ENCODE measurements at regions not wholly inside any gene's neighbourhood (a gene's known extent, or its start where the extent isn't known, plus 50 kb on each side); places are given as distances from the start of the nearest gene placed in this dataset.

DNA sequence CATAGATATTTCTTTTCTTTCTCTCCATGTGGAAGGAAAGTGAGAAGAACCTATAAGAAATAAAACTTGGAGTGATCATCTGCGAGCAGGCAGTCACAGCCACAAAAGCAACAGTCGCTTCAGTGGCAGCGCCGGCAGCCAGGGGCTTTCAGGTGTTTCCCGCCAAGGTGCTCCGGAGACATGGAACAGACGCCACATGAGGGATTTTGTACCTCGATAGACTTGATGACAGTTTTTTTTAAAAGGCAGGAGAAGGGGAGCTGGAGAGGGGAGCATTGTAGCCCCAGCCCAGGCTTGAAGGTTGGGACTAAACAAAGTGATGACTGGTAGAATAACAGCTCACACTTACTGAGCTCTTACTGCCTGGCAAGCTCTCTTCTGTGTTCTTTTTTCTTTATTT lies 471.4 kb upstream of the B3GAT1 start:
- no peaks in the 10 kb centered on the region for H3K9me3 Mint-ChIP-seq
- H3K36me3 Mint-ChIP-seq, result no peaks in the 10 kb centered on the region
- DNase-seq, result no peak
- CTCF ChIA-PET, result interaction anchor here (3.6 kb wide), 1 partner anchor 15 kb away, joined by 12 read pairs; no protein-coding TSS in a partner anchor
- peaks cover 33% of the 10 kb centered on the region for H3K27me3 Mint-ChIP-seq
- H3K4me1 Mint-ChIP-seq (ENCODE audit: low read depth), result no peaks in the 10 kb centered on the region
- H3K4me3 Mint-ChIP-seq, result no peak overlapping the region
- no peak overlapping the region for H3K27ac Mint-ChIP-seq
- intact Hi-C loops (cut with micrococcal nuclease), result no loop called here
- POLR2A ChIA-PET, result no interaction called here

DNA sequence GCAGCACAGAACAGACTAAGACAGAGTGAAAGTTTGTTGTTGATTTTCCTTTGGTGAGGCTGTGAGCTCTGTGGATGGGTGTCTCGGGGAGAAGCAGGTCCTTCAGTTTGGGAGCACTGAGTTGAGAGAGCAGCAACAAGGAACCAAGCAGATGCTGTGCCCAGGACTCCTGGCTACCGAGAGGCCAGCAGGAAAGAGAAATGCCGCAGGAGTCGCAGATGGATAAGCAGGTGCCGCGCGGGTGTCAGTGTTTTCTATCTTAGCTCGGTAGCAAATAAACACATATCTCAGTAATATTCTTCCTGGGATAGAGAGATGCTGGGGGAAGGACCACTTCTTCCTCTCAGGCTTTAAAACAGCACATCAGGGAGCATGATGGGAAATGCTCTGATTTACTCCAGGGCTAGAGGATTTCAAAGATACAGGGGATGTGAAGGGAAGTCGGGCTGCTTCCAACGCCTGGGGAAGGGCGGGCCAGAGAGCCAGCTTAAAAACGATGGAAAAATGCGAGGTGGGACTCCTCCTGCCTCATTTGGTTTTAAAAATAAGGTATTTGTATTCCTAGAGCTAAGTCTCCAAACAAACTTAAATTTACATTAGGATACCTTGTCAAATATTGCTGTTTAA lies 470.7 kb upstream of the B3GAT1 start:
- no peak for DNase-seq
- intact Hi-C loops (cut with micrococcal nuclease), result no loop called here
- CTCF ChIA-PET, result interaction anchor here (3.6 kb wide), 1 partner anchor 14 kb away, joined by 12 read pairs; no protein-coding TSS in a partner anchor
- Mint-ChIP-seq H3K4me1 (ENCODE audit: low read depth) (no peaks in the 10 kb centered on the region), H3K27me3 (peaks cover 36% of the 10 kb centered on the region), H3K36me3 (no peaks in the 10 kb centered on the region), H3K4me3 (no peak overlapping the region), H3K9me3 (no peaks in the 10 kb centered on the region), H3K27ac (no peak overlapping the region)
- POLR2A ChIA-PET, result no interaction called here

DNA sequence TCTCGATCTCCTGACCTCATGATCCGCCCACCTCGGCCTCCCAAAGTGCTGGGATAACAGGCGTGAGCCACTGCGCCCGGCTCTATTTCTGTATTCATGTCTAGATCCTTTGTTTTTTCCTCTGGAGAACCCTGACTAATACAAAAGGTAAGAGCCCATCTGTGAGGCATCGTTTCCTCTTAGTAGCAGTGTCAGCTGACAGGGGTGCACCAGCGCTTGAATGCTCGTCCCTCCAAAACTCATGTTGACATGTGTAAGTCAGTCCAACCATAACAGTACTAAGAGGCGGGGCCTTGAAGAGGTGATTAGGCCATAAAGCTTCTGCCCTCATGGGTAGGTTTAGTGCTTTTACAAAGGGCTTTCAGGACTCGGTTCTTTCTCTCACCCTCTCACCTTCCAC lies 470.1 kb upstream of the B3GAT1 start:
- Mint-ChIP-seq H3K27ac (no peak overlapping the region), H3K27me3 (peaks cover 31% of the 10 kb centered on the region), H3K4me3 (no peak overlapping the region), H3K4me1 (ENCODE audit: low read depth) (no peaks in the 10 kb centered on the region), H3K36me3 (no peaks in the 10 kb centered on the region), H3K9me3 (no peaks in the 10 kb centered on the region)
- POLR2A ChIA-PET, result no interaction called here
- CTCF ChIA-PET, result interaction anchor here (3.6 kb wide), 1 partner anchor 14 kb away, joined by 12 read pairs; no protein-coding TSS in a partner anchor
- no peak for DNase-seq
- intact Hi-C loops (cut with micrococcal nuclease), result no loop called here

DNA sequence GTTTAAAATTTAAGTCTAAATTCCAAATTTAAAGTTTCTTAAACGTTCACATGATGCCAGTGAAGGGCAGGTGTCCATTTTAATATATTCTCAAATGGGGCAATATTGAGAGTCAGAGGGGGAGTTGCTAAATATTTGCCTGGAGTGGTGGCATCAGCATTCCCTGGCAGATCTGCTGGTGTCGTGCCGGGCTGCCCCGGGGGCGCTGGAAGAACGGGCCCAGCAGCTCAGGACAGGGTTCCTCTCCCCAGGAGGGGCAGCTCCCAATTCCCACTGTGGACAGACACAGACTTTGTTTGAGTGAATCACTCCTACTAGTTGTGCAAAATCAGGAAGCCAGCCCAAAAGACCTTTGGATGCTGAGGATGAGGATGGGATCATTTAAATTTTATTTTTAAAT lies 468.7 kb upstream of the B3GAT1 start:
- CTCF ChIA-PET, result interaction anchor here (3.6 kb wide), 1 partner anchor 12 kb away, joined by 12 read pairs; no protein-coding TSS in a partner anchor

DNA sequence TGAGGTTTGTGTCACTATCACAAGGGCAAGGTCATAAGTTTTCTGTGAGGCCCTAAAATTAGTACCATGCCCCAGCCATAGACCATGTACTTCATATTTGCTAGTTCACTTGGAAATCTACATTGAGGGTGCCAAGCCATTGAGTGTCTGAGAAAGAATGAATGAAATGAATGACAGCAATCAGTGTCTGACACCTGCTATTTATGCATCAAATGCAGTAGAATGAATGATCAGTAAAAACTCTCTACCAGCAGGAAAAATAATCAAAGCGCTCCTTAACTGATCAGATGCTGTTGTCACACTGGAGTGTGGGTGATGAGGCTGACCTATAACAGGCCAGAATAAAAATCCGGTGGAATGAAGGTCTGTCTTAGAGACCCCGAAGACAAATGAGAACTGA lies 467.9 kb upstream of the B3GAT1 start:
- POLR2A ChIA-PET, result no interaction called here
- H3K27me3 Mint-ChIP-seq, result peaks cover 27% of the 10 kb centered on the region
- no peak overlapping the region for H3K4me3 Mint-ChIP-seq

More for the DNA sequence above, 468.7 kb upstream of the B3GAT1 start:
- Mint-ChIP-seq H3K4me1 (ENCODE audit: low read depth) (no peaks in the 10 kb centered on the region), H3K27me3 (peaks cover 32% of the 10 kb centered on the region), H3K36me3 (no peaks in the 10 kb centered on the region), H3K9me3 (no peaks in the 10 kb centered on the region), H3K27ac (no peak overlapping the region), H3K4me3 (no peak overlapping the region)
- DNase-seq, result no peak
- intact Hi-C loops (cut with micrococcal nuclease), result no loop called here
- POLR2A ChIA-PET, result no interaction called here

DNA sequence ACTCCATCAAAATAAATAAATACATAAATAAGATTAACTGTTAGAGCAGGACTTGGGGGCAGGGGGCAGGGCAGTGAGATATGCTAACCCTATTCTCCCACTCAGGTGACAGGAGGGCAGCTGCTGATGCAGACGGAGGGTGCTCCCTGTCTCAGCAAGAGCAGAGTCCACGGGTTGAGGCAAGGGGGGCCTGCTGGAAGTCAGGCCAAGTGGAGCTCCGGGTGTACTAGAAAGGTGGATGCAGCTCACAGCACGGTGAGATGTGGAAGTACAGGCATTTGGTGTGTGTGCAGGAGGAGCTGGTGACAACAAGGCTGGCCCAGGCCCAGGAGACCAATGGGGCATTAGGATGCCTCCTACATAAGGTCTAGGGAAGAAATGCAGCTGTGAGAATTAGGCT lies 467.3 kb upstream of the B3GAT1 start:
- Mint-ChIP-seq H3K4me3 (no peak overlapping the region), H3K27ac (no peak overlapping the region), H3K36me3 (no peaks in the 10 kb centered on the region), H3K4me1 (ENCODE audit: low read depth) (no peaks in the 10 kb centered on the region), H3K9me3 (no peaks in the 10 kb centered on the region), H3K27me3 (peaks cover 27% of the 10 kb centered on the region)
- no peak for DNase-seq
- intact Hi-C loops (cut with micrococcal nuclease), result no loop called here
- ChIA-PET POLR2A (no interaction called here), CTCF (interaction anchor here (1.4 kb wide), 1 partner anchor 11 kb away, joined by 8 read pairs; no protein-coding TSS in a partner anchor)

More for the DNA sequence above, 467.9 kb upstream of the B3GAT1 start:
- CTCF ChIA-PET, result interaction anchor here (1.4 kb wide), 1 partner anchor 12 kb away, joined by 8 read pairs; no protein-coding TSS in a partner anchor
- Mint-ChIP-seq H3K27ac (no peak overlapping the region), H3K9me3 (no peaks in the 10 kb centered on the region), H3K4me1 (ENCODE audit: low read depth) (no peaks in the 10 kb centered on the region), H3K36me3 (no peaks in the 10 kb centered on the region)
- intact Hi-C loops (cut with micrococcal nuclease), result no loop called here
- DNase-seq, result no peak

DNA sequence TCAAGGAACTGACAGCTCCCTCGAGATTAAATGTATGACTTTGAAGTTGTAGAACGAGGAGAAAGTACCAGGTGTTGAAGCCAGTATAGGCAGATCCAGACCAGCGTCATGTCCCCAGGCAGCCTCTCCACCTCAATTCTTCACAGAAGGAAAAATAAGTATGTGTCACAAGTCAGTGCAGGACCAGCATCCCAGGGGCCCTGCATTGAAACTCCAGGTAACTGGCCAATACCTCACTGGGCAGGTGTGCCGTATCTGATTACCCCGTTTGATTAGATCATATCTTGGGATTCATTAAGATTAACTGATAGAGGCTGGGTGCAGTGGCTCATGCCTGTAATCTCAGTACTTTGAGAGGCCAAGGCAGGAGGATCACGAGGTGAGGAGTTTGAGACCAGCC lies 466.7 kb upstream of the B3GAT1 start:
- intact Hi-C loops (cut with micrococcal nuclease), result no loop called here

DNA sequence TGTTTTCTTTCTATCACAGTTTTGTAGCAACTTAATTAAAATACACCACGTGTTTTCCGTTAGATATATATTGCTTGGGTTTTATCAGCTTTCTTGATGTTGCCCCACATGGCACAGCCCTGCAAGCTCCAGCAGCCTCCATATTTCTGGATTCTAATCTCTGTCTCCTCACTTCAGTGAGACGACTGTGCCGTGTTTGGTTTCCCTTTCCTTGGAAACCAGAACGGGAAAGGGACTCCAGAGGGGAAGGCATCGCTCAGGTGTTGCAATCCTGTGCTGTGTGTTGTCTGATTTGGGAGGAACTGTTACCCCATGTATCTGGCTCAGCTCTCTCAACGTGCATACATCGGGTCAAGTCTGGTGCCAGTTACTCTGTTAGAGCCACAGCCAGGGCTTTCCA lies 464.2 kb upstream of the B3GAT1 start:
- no peak for DNase-seq
- CTCF ChIA-PET, result no interaction called here
- POLR2A ChIA-PET, result no interaction called here
- peaks cover 20% of the 10 kb centered on the region for H3K27me3 Mint-ChIP-seq
- H3K4me1 Mint-ChIP-seq (ENCODE audit: low read depth), result no peaks in the 10 kb centered on the region
- no peak overlapping the region for H3K27ac Mint-ChIP-seq
- intact Hi-C loops (cut with micrococcal nuclease), result no loop called here
- H3K4me3 Mint-ChIP-seq, result no peak overlapping the region
- H3K36me3 Mint-ChIP-seq, result no peaks in the 10 kb centered on the region
- no peaks in the 10 kb centered on the region for H3K9me3 Mint-ChIP-seq

More for the DNA sequence above, 466.7 kb upstream of the B3GAT1 start:
- Mint-ChIP-seq H3K27me3 (peaks cover 24% of the 10 kb centered on the region), H3K27ac (no peak overlapping the region), H3K4me1 (ENCODE audit: low read depth) (no peaks in the 10 kb centered on the region), H3K9me3 (no peaks in the 10 kb centered on the region), H3K36me3 (no peaks in the 10 kb centered on the region), H3K4me3 (no peak overlapping the region)
- ChIA-PET POLR2A (no interaction called here), CTCF (interaction anchor here (1.4 kb wide), 1 partner anchor 10 kb away, joined by 8 read pairs; no protein-coding TSS in a partner anchor)
- DNase-seq, result no peak

DNA sequence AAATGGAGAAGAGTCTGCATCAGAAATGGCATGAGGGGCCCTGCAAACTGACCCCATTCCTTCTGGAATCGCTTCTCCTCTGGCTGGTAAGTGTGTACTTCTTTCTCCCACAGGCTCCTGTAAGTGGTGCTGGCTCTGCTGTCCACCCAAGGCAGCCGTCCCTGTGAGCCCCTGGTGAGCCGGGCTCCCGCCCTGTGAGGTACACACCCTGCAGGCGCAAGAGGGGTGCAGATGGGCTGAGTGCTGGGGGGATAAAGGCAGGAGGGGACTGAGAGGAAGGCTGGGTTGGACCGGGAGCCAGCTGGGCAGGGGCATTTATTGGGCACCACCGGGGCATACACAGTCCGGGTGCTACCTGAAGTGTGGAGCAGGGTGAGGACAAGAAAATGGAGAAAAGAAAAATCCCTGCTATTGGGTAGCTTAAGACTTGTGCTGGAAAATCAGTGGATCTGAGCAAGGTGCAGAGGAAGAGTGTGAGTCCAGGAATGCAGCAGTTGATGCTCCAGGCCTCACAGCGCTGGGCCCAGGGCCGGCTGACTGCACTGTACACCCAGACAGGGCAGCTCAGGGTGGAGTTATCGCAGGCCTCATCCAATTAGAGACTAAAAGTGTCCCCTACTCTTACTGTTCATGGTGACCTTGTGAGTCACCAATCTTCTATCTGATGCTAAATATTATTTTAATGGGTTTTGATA lies 455.1 kb upstream of the B3GAT1 start:
- Mint-ChIP-seq H3K36me3 (no peaks in the 10 kb centered on the region), H3K27ac (no peak overlapping the region), H3K4me3 (no peak overlapping the region), H3K9me3 (no peaks in the 10 kb centered on the region), H3K27me3 (peaks cover 2% of the 10 kb centered on the region), H3K4me1 (ENCODE audit: low read depth) (peaks cover 2% of the 10 kb centered on the region)
- ChIA-PET CTCF (interaction anchor here (0.8 to 2.1 kb wide), 3 partner anchors 10 to 13 kb away, joined by 3 to 8 read pairs (median 3); no protein-coding TSS in a partner anchor), POLR2A (no interaction called here)
- DNase-seq, result no peak
- intact Hi-C loops (cut with micrococcal nuclease), result no loop called here

DNA sequence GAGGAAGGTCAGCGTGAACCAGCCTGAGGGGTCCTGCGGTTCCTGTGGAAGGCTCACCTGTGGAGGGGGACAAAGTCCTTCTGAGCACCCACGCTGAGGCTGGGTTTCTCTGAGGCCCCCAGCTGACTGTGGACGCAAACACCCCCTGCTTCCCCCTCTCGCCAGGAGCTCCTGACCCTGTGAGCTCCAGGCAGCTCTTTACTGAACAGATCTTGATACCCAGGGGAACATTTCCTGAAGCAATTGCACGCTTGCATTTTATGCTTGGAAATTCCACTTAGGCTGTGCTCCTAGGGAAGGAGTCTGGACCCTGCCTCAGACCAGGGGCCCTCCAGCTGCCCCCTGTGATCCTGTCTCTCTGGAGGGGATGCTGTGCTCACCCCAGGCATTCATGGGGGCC lies 454.2 kb upstream of the B3GAT1 start:
- H3K27me3 Mint-ChIP-seq, result peaks cover 4% of the 10 kb centered on the region
- ChIA-PET CTCF (interaction anchor here (0.8 kb wide), 2 partner anchors 12 to 13 kb away, joined by 3 read pairs; no protein-coding TSS in a partner anchor), POLR2A (no interaction called here)
- no peak overlapping the region for H3K27ac Mint-ChIP-seq
- intact Hi-C loops (cut with micrococcal nuclease), result no loop called here
- no peaks in the 10 kb centered on the region for H3K9me3 Mint-ChIP-seq
- DNase-seq, result no peak
- H3K36me3 Mint-ChIP-seq, result no peaks in the 10 kb centered on the region
- H3K4me1 Mint-ChIP-seq (ENCODE audit: low read depth), result peaks cover 2% of the 10 kb centered on the region
- H3K4me3 Mint-ChIP-seq, result no peak overlapping the region

DNA sequence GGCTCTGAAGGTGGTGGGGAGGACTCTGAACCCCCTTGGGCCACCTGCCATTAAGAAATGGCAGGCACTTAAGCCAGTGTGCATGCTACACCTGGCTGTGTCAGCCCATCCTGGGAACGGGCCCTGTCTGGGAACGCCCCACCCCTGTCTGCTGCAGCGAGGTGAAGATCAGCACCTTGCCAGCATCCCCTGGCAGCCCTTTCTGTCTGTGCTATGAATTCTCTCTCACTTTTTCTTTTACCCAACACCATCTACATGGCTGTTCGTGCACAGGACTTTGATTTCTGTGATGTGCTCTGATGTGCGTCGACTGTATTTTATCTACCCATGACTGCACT lies 452.9 kb upstream of the B3GAT1 start:
- CTCF ChIA-PET, result no interaction called here
- Mint-ChIP-seq H3K27me3 (peaks cover 9% of the 10 kb centered on the region), H3K9me3 (no peaks in the 10 kb centered on the region), H3K4me1 (ENCODE audit: low read depth) (peaks cover 2% of the 10 kb centered on the region), H3K27ac (no peak overlapping the region), H3K36me3 (no peaks in the 10 kb centered on the region), H3K4me3 (no peak overlapping the region)
- DNase-seq, result no peak
- POLR2A ChIA-PET, result no interaction called here
- intact Hi-C loops (cut with micrococcal nuclease), result no loop called here

DNA sequence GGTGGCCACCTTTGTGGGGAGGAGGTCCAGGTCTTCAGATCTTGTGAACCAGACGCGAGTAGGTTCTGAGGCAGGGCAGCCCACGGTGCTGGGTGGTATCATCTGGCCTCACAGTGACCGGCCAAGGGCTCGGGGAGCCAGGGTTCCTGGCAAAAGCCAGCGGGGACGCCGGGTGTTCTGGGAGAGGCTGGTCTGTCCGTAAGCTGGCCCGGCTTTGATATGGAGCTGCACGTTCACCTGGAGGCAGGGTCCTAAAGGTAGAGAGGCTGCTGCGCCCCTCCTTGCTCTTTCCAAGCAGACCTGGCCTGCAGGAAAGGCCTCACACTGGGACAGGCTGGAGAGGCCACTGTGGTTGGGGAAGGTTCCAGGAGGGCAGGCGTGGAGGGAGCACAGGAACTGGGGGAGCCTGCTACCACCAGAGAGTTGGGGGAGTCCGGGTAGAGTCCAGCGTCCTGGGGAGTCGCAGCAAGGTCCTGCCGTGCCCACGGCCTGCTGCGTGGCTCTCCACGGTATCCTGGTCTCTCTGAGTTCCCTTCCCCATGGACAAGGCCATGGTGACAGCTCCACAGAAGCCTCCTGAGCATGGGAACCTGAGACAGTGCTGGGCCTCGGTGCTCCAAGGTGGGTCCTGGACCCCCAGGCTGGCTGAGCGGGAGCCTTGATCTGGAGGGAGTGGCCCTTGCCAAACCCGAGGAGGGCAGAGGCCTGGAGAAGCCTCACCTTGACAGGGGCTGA lies 452.4 kb upstream of the B3GAT1 start:
- ChIA-PET POLR2A (no interaction called here), CTCF (no interaction called here)
- Mint-ChIP-seq H3K27ac (no peak overlapping the region), H3K9me3 (no peaks in the 10 kb centered on the region), H3K4me1 (ENCODE audit: low read depth) (peaks cover 2% of the 10 kb centered on the region), H3K4me3 (no peak overlapping the region), H3K27me3 (peaks cover 9% of the 10 kb centered on the region), H3K36me3 (no peaks in the 10 kb centered on the region)
- intact Hi-C loops (cut with micrococcal nuclease), result no loop called here
- no peak for DNase-seq

All from activated CD4-positive, alpha-beta memory T cell treated with anti-CD3 and anti-CD28 coated beads for 36 hours (primary cell).